GM23248 (cell line): ENCODE measurements at regions not wholly inside any gene's neighbourhood (a gene's known extent, or its start where the extent isn't known, plus 50 kb on each side); places are given as distances from the start of the nearest gene placed in this dataset.

Experiments used
- EZH2 ChIP-seq: fragments of 200-600 bp; sonication (generic); IDR thresholded peaks from 2 replicates; pipeline ENCODE4 v1.6.1; 2018; ENCODE audit warnings: antibody characterized with exemption, mild to moderate bottlenecking; ENCODE audit not compliant: insufficient read depth, poor library complexity, severe bottlenecking
- EZH2phosphoT487 ChIP-seq: fragments of 200-600 bp; sonication (generic); IDR thresholded peaks from 2 replicates; pipeline ENCODE4 v1.6.1; 2018; ENCODE audit warnings: antibody characterized with exemption, moderate library complexity, mild to moderate bottlenecking, low read depth; ENCODE audit not compliant: insufficient read depth

DNA sequence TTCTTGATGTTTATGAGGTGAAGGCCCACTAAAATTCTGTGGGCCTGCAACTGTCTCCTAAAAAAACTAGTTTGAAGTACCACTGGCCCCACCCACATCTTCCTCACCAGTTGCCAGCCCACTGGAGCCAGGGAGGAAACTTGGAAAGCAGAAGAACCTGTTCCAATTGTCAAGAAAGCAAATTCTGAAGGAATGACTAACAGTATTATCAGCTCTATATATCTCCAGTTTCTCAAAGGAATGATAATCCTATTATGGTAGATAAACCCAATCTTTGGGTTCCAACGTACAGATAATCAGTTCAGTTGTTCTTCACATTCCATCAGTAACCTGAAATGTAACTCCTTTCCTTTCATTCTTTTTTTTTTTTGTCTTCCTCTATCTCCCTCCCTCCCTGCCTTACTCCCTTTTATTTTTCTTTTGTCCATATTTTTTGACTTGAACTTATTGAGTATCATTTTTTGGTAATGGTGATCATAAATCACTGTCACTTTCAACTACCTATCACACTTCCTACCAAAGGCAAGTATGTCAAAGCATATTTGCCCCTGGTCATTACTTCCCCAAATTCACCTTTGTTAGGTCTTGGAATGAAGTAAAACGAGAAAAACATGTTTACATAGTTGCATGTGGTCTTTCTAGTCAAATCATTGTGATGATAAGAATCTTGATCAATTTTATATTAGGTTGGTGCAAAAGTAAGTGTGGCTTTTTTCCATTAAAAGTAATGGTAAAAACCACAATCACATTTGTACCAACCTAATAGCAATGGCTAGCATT, 943.4 kb downstream of the TTLL7 start:
- TF ChIP-seq EZH2 (no peak), EZH2phosphoT487 (no peak)
